Stomach (tissue), 8 donors: ENCODE measurements at regions not wholly inside any gene's neighbourhood (a gene's known extent, or its start where the extent isn't known, plus 50 kb on each side); places are given as distances from the start of the nearest gene placed in this dataset.

Source experiments
- DNase-seq, 2 donors: peaks; one replicate each; pipeline versions ENCODE4 v3.0.0 to v3.0.0-alpha.2; 2013 to 2019
- H3K27ac ChIP-seq, 5 donors: fragments of 200-600 bp in 4 of 5; sonication (generic) in 4 of 5; one replicate each; pipeline ENCODE4 v1.5.1; 2013 to 2019; ENCODE audit warnings: mild to moderate bottlenecking in 1 of 5, moderate library complexity in 1 of 5
- H3K27me3 ChIP-seq, 3 donors: fragments of 200-600 bp; sonication (generic); one replicate each; pipeline ENCODE4 v1.5.1; 2017 to 2019; ENCODE audit warnings: mixed run types in 1 of 3
- H3K36me3 ChIP-seq, 4 donors: fragments of 200-600 bp; sonication (generic); 1 replicate in 3 of 4; 2 replicates in 1 of 4; pipeline ENCODE4 v1.5.1; 2016 to 2019
- H3K4me1 ChIP-seq, 4 donors: fragments of 200-600 bp; sonication (generic); one replicate each; pipeline ENCODE4 v1.5.1; 2016 to 2019
- H3K4me3 ChIP-seq, 4 donors: fragments of 200-600 bp; sonication (generic) in 3 of 4; one replicate each; pipeline ENCODE4 v1.5.1; 2016 to 2019; ENCODE audit warnings: mild to moderate bottlenecking in 1 of 4
- H3K9me3 ChIP-seq, 4 donors: fragments of 200-600 bp; sonication (generic); one replicate each; pipeline ENCODE4 v1.5.1; 2016 to 2019
- EP300 ChIP-seq: sonication (generic); formaldehyde crosslinking; IDR thresholded peaks from one replicate; pipeline ENCODE4 v1.6.1; 2017; ENCODE audit warnings: antibody characterized with exemption
- POLR2A ChIP-seq, 4 donors: fragments of 450-650 bp; IDR thresholded peaks; one replicate each; pipeline ENCODE4 v1.6.1; 2016; ENCODE audit warnings: antibody characterized with exemption in 4 of 4, control low read depth in 2 of 4, mild to moderate bottlenecking in 1 of 4, moderate library complexity in 1 of 4
- POLR2AphosphoS5 ChIP-seq, 3 donors: sonication (generic); formaldehyde crosslinking; IDR thresholded peaks; one replicate each; pipeline ENCODE4 v1.6.1; 2016; ENCODE audit warnings: antibody characterized with exemption in 3 of 3
- WGBS, 5 donors: extraction: QIAGEN DNeasy Blood & Tissue Kit in 3 of 5; methylation state at CpG; one replicate each; pipeline versions ENCODE4 v1.1.5 to v1.1.7; 2013 to 2018; 5-methylcytosine and 5-hydroxymethylcytosine counted together
- intact Hi-C: fragments of 100-400 bp; cut with DNase I; formaldehyde crosslinking; loops from one replicate; pipeline ENCODE4 v1.15.1; 2023; ENCODE audit warnings: low total_unique reads
- TF ChIP-seq, protein P1 (sequence below), 7 experiments: fragments of 450-650 bp in 4 of 7; fragments of 200-600 bp in 3 of 7; sonication (generic) in 3 of 7; IDR thresholded peaks; one replicate each; pipeline ENCODE4 v1.5.1; 2016 to 2019; ENCODE audit warnings: antibody characterized with exemption in 7 of 7, control low read depth in 2 of 7, mild to moderate bottlenecking in 1 of 7
- donor health status: healthy with polysubstance abuse.
- donor health status: Bipolar disorder and iron deficiency.
- donor health status: healthy.

DNA sequence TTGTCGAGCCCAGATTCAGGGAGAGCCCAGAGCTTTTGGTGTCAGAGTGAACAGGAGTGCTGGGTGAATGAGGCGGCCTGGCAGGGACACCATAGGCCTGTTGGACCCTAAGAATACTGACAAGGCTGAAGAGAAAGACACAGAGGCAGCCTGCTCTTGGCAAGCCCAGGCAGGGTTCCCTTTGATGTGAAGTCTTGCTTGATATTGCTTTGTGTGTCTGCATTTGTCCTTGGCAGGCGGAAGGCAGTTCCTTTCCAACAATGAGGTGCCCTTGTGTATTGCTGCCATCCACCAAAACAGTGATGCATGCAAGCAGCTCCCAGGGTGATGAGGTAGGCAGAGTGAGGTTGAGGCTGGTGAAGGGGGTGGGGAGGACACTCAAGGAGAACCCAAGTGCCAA is 152.7 kb upstream of the TSC22D2 start:
- no peak overlapping the region for H3K4me3 ChIP-seq
- H3K27ac ChIP-seq, result peak overlapping the region; percentile 57 to 81 (median 72)
- no peaks in the 10 kb centered on the region for H3K27me3 ChIP-seq
- H3K36me3 ChIP-seq, result no peaks in the 10 kb centered on the region
- no peaks in the 10 kb centered on the region for H3K9me3 ChIP-seq
- peaks cover 11 to 54% (median 40%) of the 10 kb centered on the region in 4 donors for H3K4me1 ChIP-seq
- peak; percentile 76 to 77 for DNase-seq
- intact Hi-C loops, result no loop called here
- WGBS, 5 donors, result 24 to 49% (median 36%) methylated on average over 3 of the region's 3 CpGs
- TF ChIP-seq EP300 (no peak), POLR2AphosphoS5 (IDR thresholded peaks at IDR 0.05) (peak; percentile 17 to 54 (median 47)), POLR2A (IDR thresholded peaks at IDR 0.05) (no peak)
- TF ChIP-seq, protein P1, sequence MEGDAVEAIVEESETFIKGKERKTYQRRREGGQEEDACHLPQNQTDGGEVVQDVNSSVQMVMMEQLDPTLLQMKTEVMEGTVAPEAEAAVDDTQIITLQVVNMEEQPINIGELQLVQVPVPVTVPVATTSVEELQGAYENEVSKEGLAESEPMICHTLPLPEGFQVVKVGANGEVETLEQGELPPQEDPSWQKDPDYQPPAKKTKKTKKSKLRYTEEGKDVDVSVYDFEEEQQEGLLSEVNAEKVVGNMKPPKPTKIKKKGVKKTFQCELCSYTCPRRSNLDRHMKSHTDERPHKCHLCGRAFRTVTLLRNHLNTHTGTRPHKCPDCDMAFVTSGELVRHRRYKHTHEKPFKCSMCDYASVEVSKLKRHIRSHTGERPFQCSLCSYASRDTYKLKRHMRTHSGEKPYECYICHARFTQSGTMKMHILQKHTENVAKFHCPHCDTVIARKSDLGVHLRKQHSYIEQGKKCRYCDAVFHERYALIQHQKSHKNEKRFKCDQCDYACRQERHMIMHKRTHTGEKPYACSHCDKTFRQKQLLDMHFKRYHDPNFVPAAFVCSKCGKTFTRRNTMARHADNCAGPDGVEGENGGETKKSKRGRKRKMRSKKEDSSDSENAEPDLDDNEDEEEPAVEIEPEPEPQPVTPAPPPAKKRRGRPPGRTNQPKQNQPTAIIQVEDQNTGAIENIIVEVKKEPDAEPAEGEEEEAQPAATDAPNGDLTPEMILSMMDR (IDR thresholded peaks at IDR 0.05), result no peak

DNA sequence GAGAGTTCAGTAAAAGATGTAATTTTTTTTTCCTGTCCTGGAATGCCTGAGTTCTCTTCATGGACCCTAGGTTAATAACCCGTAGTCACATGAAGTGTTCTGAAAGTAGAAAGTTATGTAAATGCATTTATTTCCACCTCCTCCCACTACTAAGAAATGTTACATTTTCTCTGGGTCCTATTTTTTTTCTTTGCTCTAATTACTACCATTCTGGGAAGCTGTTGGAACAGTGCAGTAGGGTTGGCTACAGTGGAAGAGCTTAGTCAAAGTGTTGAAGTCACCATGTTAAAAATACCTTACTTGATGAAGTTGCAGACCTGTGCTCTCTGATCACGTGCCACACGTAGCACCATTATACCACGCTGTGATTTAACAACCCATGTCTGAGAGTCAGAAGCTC is 153.8 kb upstream of the TSC22D2 start:
- no peaks in the 10 kb centered on the region for H3K27me3 ChIP-seq
- H3K9me3 ChIP-seq, result no peaks in the 10 kb centered on the region
- intact Hi-C loops, result no loop called here
- peak overlapping the region; percentile 29 to 81 (median 72) for H3K27ac ChIP-seq
- TF ChIP-seq EP300, result no peak
- TF ChIP-seq, protein P1 (IDR thresholded peaks at IDR 0.05), result no peak
- TF ChIP-seq POLR2AphosphoS5 (IDR thresholded peaks at IDR 0.05), result no peak
- no peak for TF ChIP-seq POLR2A (IDR thresholded peaks at IDR 0.05)
- H3K4me1 ChIP-seq, result peaks cover 11 to 63% (median 40%) of the 10 kb centered on the region in 4 donors
- H3K4me3 ChIP-seq, result no peak overlapping the region
- 47 to 68% (median 59%) methylated on average over 4 of the region's 4 CpGs for WGBS, 5 donors
- no peaks in the 10 kb centered on the region for H3K36me3 ChIP-seq
- no peak for DNase-seq

DNA sequence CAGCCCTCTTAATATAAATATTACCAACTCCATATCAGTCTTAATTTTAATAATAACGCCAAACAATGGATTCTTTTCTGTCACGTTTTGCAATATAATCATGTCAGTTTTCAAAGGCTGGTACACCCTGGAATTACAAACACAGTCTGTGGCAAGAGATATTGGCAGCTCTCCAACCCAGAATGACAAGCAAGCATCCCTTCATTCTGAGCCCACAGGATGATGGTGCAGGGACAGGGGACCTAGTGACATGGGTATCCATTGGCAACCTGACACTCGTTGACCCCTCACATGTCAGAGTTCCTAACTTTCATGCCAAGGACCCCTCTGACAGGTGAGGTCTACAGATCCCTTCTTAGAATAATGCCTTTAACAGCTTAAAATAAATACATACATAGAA is 154.5 kb upstream of the TSC22D2 start:
- no peak for TF ChIP-seq POLR2AphosphoS5 (IDR thresholded peaks at IDR 0.05)
- TF ChIP-seq EP300, result no peak
- no peak for TF ChIP-seq POLR2A (IDR thresholded peaks at IDR 0.05)
- TF ChIP-seq, protein P1 (IDR thresholded peaks at IDR 0.05), result no peak
- no peaks in the 10 kb centered on the region for H3K9me3 ChIP-seq
- WGBS, 5 donors, result 18 to 32% (median 28%) methylated on average over 3 of the region's 3 CpGs
- H3K27me3 ChIP-seq, result no peaks in the 10 kb centered on the region
- DNase-seq, result peak in 1 of 2 donors; percentile 52
- H3K4me3 ChIP-seq, result no peak overlapping the region
- H3K36me3 ChIP-seq, result no peaks in the 10 kb centered on the region
- H3K27ac ChIP-seq, result peak overlapping the region in 3 of 5 donors; percentile 47 to 77 (median 65)
- intact Hi-C loops, result no loop called here
- peaks cover 11 to 63% (median 40%) of the 10 kb centered on the region in 4 donors for H3K4me1 ChIP-seq

DNA sequence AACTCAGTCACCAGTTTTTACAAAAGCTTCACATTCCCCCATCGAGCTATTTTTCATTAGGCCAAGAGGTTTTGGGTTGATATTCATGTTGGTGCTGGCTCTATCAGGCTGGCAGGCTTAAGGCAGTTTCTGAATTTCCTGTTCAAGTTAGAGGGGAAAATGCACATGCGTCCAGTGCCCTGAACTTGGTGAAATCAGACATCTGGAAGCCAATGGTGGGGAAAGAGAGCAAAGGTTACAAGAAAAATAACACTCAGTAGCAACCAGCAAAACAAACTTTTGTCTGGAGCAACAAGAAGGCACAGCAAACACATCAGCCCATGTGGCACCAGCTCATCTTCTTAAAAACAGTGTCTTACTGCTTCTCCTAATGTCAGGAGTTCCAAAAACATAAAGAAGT is 155.6 kb upstream of the TSC22D2 start:
- TF ChIP-seq POLR2A (IDR thresholded peaks at IDR 0.05) (no peak), POLR2AphosphoS5 (IDR thresholded peaks at IDR 0.05) (no peak), EP300 (no peak)
- TF ChIP-seq, protein P1 (IDR thresholded peaks at IDR 0.05), result no peak

More for the DNA sequence above, 155.6 kb upstream of the TSC22D2 start:
- H3K27me3 ChIP-seq, result no peaks in the 10 kb centered on the region
- H3K36me3 ChIP-seq, result no peaks in the 10 kb centered on the region
- H3K27ac ChIP-seq, result peak overlapping the region in 3 of 5 donors; percentile 22 to 58 (median 40)
- 34 to 47% (median 42%) methylated on average over 2 of the region's 2 CpGs for WGBS, 5 donors
- intact Hi-C loops, result no loop called here
- no peak overlapping the region for H3K4me3 ChIP-seq
- DNase-seq, result no peak
- H3K4me1 ChIP-seq, result peaks cover 11 to 63% (median 42%) of the 10 kb centered on the region in 4 donors
- no peaks in the 10 kb centered on the region for H3K9me3 ChIP-seq
